ENCODE measurements at regions not wholly inside any gene's neighbourhood (a gene's known extent, or its start where the extent isn't known, plus 50 kb on each side); places are given as distances from the start of the nearest gene placed in this dataset.

DNA sequence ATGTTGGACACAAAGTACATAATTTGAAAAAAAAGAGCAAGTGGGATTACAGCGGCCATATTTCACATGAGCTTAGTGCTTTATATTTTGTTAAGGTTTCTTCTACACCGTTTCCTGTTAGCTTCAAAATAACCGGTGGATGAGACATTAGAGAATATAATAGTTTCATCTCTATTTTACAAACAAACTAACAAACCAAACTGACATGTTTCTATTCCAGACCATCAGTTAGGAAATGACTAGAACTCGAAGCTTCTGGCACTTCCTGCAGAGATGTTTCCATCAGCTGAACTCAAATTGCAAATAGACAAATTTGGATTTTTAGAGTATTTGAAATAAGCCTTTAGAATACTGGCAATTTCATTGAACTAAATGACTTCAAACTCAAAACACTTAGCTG, 86.5 kb downstream of the MTRR start:
- Histone ChIP-seq H3K4me1 (ENCODE audit: control insufficient read depth, low read length) (peaks cover 10% of the 10 kb centered on the region), H3K27ac (ENCODE audit: low read depth, low read length) (no peak overlapping the region), H4K20me1 (ENCODE audit: control insufficient read depth, insufficient read depth, low read depth, low read length) (no peaks in the 10 kb centered on the region), H3K4me3 (ENCODE audit: low read length) (no peak overlapping the region), H3K36me3 (ENCODE audit: control insufficient read depth, low read length) (no peaks in the 10 kb centered on the region), H3K9me3 (ENCODE audit: control insufficient read depth, insufficient read depth, low read length) (no peaks in the 10 kb centered on the region), H3K27me3 (ENCODE audit: control insufficient read depth, low read length) (no peaks in the 10 kb centered on the region), H3K9me2 (replicated peaks; ENCODE audit: control insufficient read depth, low read length) (no peaks in the 10 kb centered on the region), H3K4me2 (ENCODE audit: low read length) (no peak overlapping the region), H3K79me2 (ENCODE audit: control insufficient read depth, low read length) (no peaks in the 10 kb centered on the region), H3F3A (ENCODE audit: control insufficient read depth, insufficient read depth) (no peaks in the 10 kb centered on the region)
- TF ChIP-seq, protein P1, sequence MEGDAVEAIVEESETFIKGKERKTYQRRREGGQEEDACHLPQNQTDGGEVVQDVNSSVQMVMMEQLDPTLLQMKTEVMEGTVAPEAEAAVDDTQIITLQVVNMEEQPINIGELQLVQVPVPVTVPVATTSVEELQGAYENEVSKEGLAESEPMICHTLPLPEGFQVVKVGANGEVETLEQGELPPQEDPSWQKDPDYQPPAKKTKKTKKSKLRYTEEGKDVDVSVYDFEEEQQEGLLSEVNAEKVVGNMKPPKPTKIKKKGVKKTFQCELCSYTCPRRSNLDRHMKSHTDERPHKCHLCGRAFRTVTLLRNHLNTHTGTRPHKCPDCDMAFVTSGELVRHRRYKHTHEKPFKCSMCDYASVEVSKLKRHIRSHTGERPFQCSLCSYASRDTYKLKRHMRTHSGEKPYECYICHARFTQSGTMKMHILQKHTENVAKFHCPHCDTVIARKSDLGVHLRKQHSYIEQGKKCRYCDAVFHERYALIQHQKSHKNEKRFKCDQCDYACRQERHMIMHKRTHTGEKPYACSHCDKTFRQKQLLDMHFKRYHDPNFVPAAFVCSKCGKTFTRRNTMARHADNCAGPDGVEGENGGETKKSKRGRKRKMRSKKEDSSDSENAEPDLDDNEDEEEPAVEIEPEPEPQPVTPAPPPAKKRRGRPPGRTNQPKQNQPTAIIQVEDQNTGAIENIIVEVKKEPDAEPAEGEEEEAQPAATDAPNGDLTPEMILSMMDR (IDR thresholded peaks at IDR 0.05; ENCODE audit: low read depth, low read length, poor library complexity, severe bottlenecking) = no peak
- no peak for TF ChIP-seq EZH2phosphoT487 (IDR thresholded peaks at IDR 0.05; ENCODE audit: borderline replicate concordance, low read length)

DNA sequence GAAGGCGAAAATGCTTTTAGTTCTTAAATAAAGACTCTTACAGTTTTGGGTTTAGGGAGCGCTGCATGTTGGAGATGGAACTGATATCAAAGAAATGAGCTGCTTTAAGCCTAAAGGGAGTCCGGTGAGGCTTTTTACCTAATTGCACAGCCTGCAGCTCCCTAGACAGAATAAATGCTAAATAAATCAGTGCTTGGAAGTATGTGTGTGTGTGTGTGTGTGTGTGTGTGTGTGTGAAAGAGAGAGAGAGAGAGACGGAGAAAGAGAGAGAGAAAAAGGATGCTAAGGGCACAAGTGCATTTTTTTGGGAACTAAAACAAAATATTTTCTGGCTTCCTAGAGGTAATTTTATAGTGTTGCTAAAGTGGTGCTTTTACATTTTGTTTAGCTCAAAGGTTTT, 88.4 kb downstream of the MTRR start:
- Histone ChIP-seq H4K20me1 (ENCODE audit: control insufficient read depth, insufficient read depth, low read depth, low read length) (no peaks in the 10 kb centered on the region), H3F3A (ENCODE audit: control insufficient read depth, insufficient read depth) (no peaks in the 10 kb centered on the region), H3K36me3 (ENCODE audit: control insufficient read depth, low read length) (no peaks in the 10 kb centered on the region), H3K4me1 (ENCODE audit: control insufficient read depth, low read length) (peaks cover 13% of the 10 kb centered on the region), H3K9me2 (replicated peaks; ENCODE audit: control insufficient read depth, low read length) (no peaks in the 10 kb centered on the region), H3K27ac (ENCODE audit: low read depth, low read length) (no peak overlapping the region), H3K4me2 (ENCODE audit: low read length) (no peak overlapping the region), H3K4me3 (ENCODE audit: low read length) (no peak overlapping the region), H3K9me3 (ENCODE audit: control insufficient read depth, insufficient read depth, low read length) (no peaks in the 10 kb centered on the region), H3K27me3 (ENCODE audit: control insufficient read depth, low read length) (no peaks in the 10 kb centered on the region), H3K79me2 (ENCODE audit: control insufficient read depth, low read length) (no peaks in the 10 kb centered on the region)
- TF ChIP-seq EZH2phosphoT487 (IDR thresholded peaks at IDR 0.05; ENCODE audit: borderline replicate concordance, low read length) = no peak
- TF ChIP-seq, protein P1 (IDR thresholded peaks at IDR 0.05; ENCODE audit: low read depth, low read length, poor library complexity, severe bottlenecking) = no peak

DNA sequence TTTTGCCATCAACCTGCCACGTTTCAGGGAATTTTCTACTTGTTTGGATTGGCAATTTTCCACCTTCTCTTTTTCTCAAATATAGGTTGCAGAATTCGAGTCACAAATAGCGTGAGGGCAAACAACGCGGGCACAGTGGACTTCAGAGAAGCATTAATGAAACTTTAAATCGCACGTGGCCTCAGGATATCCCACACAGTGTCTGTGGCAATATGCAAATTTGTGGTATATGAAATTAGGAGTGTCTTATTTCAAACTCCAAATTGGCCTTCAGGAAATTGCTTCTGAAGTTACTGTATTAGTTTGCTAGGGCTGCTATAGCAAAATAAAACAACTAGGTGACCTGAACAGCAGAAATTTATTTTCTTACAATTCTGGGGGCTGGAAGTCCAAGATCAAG, 91.2 kb downstream of the MTRR start:
- Histone ChIP-seq H3K79me2 (ENCODE audit: control insufficient read depth, low read length) (no peaks in the 10 kb centered on the region), H4K20me1 (ENCODE audit: control insufficient read depth, insufficient read depth, low read depth, low read length) (no peaks in the 10 kb centered on the region), H3K9me2 (replicated peaks; ENCODE audit: control insufficient read depth, low read length) (no peaks in the 10 kb centered on the region), H3K36me3 (ENCODE audit: control insufficient read depth, low read length) (no peaks in the 10 kb centered on the region), H3K9me3 (ENCODE audit: control insufficient read depth, insufficient read depth, low read length) (no peaks in the 10 kb centered on the region), H3K27me3 (ENCODE audit: control insufficient read depth, low read length) (no peaks in the 10 kb centered on the region), H3K4me3 (ENCODE audit: low read length) (no peak overlapping the region), H3K27ac (ENCODE audit: low read depth, low read length) (no peak overlapping the region), H3K4me1 (ENCODE audit: control insufficient read depth, low read length) (peaks cover 15% of the 10 kb centered on the region), H3K4me2 (ENCODE audit: low read length) (no peak overlapping the region), H3F3A (ENCODE audit: control insufficient read depth, insufficient read depth) (no peaks in the 10 kb centered on the region)
- TF ChIP-seq EZH2phosphoT487 (IDR thresholded peaks at IDR 0.05; ENCODE audit: borderline replicate concordance, low read length) = no peak
- TF ChIP-seq, protein P1 (IDR thresholded peaks at IDR 0.05; ENCODE audit: low read depth, low read length, poor library complexity, severe bottlenecking) = no peak

DNA sequence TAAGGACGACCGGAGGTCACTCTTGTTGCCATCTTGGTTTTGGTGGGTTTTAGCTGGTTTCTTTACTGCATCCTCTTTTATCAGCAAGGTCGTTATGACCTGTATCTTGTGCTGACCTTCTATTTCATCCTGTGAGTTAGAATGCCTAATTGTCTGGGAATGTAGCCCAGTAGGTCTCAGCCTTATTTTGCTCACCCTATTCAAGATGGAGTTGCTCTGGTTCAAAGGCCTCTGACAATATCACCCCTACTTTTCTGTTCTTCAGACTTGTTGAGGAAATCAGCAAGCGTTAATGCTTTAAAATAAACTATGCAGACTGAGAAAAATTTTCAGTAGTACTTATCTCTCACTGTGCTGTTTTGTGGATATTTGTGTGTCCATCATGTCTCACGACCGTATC, 92.6 kb downstream of the MTRR start:
- H3K4me1 ChIP-seq (ENCODE audit: control insufficient read depth, low read length) = peaks cover 15% of the 10 kb centered on the region
- H3K36me3 ChIP-seq (ENCODE audit: control insufficient read depth, low read length) = no peaks in the 10 kb centered on the region
- H3K9me2 ChIP-seq (replicated peaks; ENCODE audit: control insufficient read depth, low read length) = no peaks in the 10 kb centered on the region
- no peaks in the 10 kb centered on the region for H3K9me3 ChIP-seq (ENCODE audit: control insufficient read depth, insufficient read depth, low read length)
- H3K79me2 ChIP-seq (ENCODE audit: control insufficient read depth, low read length) = no peaks in the 10 kb centered on the region
- no peak overlapping the region for H3K4me2 ChIP-seq (ENCODE audit: low read length)
- H3K27me3 ChIP-seq (ENCODE audit: control insufficient read depth, low read length) = no peaks in the 10 kb centered on the region
- no peak overlapping the region for H3K4me3 ChIP-seq (ENCODE audit: low read length)
- no peaks in the 10 kb centered on the region for H4K20me1 ChIP-seq (ENCODE audit: control insufficient read depth, insufficient read depth, low read depth, low read length)
- no peaks in the 10 kb centered on the region for H3F3A ChIP-seq (ENCODE audit: control insufficient read depth, insufficient read depth)
- no peak overlapping the region for H3K27ac ChIP-seq (ENCODE audit: low read depth, low read length)
- TF ChIP-seq, protein P1 (IDR thresholded peaks at IDR 0.05; ENCODE audit: low read depth, low read length, poor library complexity, severe bottlenecking) = no peak
- no peak for TF ChIP-seq EZH2phosphoT487 (IDR thresholded peaks at IDR 0.05; ENCODE audit: borderline replicate concordance, low read length)
